Endodermal cell (in vitro differentiated cells): ENCODE measurements at regions not wholly inside any gene's neighbourhood (a gene's known extent, or its start where the extent isn't known, plus 50 kb on each side); places are given as distances from the start of the nearest gene placed in this dataset.
"Not testable (repeated sequence)": the region's sequence is repeated elsewhere in the genome, so short reads cannot be mapped to it uniquely, and the experiment has no call there.

ENCODE experiments used
- DNase-seq: peaks from one replicate; pipeline ENCODE4 v3.0.0-alpha.2; 2017
- H3K27ac ChIP-seq: 2 replicates; pipeline ENCODE4 v1.5.1; 2013; ENCODE audit warnings: mild to moderate bottlenecking, low read depth, low read length, moderate library complexity
- H3K27me3 ChIP-seq: 2 replicates; pipeline ENCODE4 v1.6.1; 2013; ENCODE audit warnings: mild to moderate bottlenecking, low read length, moderate library complexity; ENCODE audit not compliant: insufficient read depth, control insufficient read depth, poor library complexity, severe bottlenecking
- H3K36me3 ChIP-seq: 2 replicates; pipeline ENCODE4 v1.7.0; 2013; ENCODE audit warnings: mild to moderate bottlenecking, low read length, moderate library complexity; ENCODE audit not compliant: control insufficient read depth, insufficient read depth
- H3K4me1 ChIP-seq: one replicate; pipeline ENCODE4 v1.7.0; 2013; ENCODE audit warnings: low read length; ENCODE audit not compliant: control insufficient read depth, insufficient read depth
- H3K4me3 ChIP-seq: 2 replicates; pipeline ENCODE4 v1.5.1; 2013; ENCODE audit warnings: mild to moderate bottlenecking, low read length, moderate library complexity
- H3K9ac ChIP-seq: 2 replicates; pipeline ENCODE4 v1.6.1; 2013; ENCODE audit warnings: mild to moderate bottlenecking, low read length, moderate library complexity; ENCODE audit not compliant: poor library complexity, severe bottlenecking; ENCODE audit errors: extremely low read depth
- H3K9me3 ChIP-seq: 2 replicates; pipeline ENCODE4 v1.6.1; 2013; ENCODE audit warnings: mild to moderate bottlenecking, low read length, moderate library complexity; ENCODE audit not compliant: control insufficient read depth
- H3K27ac Mint-ChIP-seq: 2 replicates; pipeline ENCODE4 v1.8.0; 2020; ENCODE audit warnings: mixed read lengths
- H3K27me3 Mint-ChIP-seq: 2 replicates; pipeline ENCODE4 v1.8.0; 2021; ENCODE audit warnings: mild to moderate bottlenecking, mixed read lengths; ENCODE audit not compliant: insufficient read depth
- H3K36me3 Mint-ChIP-seq: 2 replicates; pipeline ENCODE4 v1.8.0; 2020; ENCODE audit warnings: low read depth, mixed read lengths
- H3K4me1 Mint-ChIP-seq: 2 replicates; pipeline ENCODE4 v1.8.0; 2020; ENCODE audit warnings: mixed read lengths
- H3K4me3 Mint-ChIP-seq: 2 replicates; pipeline ENCODE4 v1.8.0; 2020; ENCODE audit warnings: mild to moderate bottlenecking, moderate library complexity, mixed read lengths
- H3K9me3 Mint-ChIP-seq: 2 replicates; pipeline ENCODE4 v1.8.0; 2020; ENCODE audit warnings: mild to moderate bottlenecking, mixed read lengths
- WGBS, 2 experiments: methylation state at CpG; one replicate each; pipeline versions ENCODE4 v1.1.5 to v1.1.7; 2013; ENCODE audit warnings: missing lambda C conversion rate in 2 of 2, mixed read lengths in 1 of 2; ENCODE audit not compliant: insufficient coverage in 1 of 2, insufficient read length in 1 of 2; 5-methylcytosine and 5-hydroxymethylcytosine counted together

GRCh38 chr10:38271031-38271430 is 176.9 kb downstream of the ZNF37A start:
- H3K27me3 ChIP-seq, H3K4me1 ChIP-seq, H3K4me3 Mint-ChIP-seq, DNase-seq, H3K4me3 ChIP-seq, H3K27ac ChIP-seq, H3K27ac Mint-ChIP-seq, H3K36me3 ChIP-seq, H3K4me1 Mint-ChIP-seq, H3K36me3 Mint-ChIP-seq, H3K27me3 Mint-ChIP-seq, H3K9ac ChIP-seq: not testable (repeated sequence)
- peaks cover 35% of the 10 kb centered on the region for H3K9me3 ChIP-seq
- WGBS, 2 experiments, result 61% methylated on average over 3 of the region's 3 CpGs; no CpG with 5 or more reads in 1 of the 2 experiments
- peaks cover 72% of the 10 kb centered on the region for H3K9me3 Mint-ChIP-seq

- not testable (repeated sequence) for H3K36me3 Mint-ChIP-seq, H3K9me3 ChIP-seq, DNase-seq, H3K4me3 ChIP-seq, H3K4me1 ChIP-seq, H3K36me3 ChIP-seq, H3K27ac Mint-ChIP-seq, H3K27ac ChIP-seq, H3K4me3 Mint-ChIP-seq, H3K9ac ChIP-seq, H3K27me3 Mint-ChIP-seq, H3K27me3 ChIP-seq, H3K4me1 Mint-ChIP-seq
- H3K9me3 Mint-ChIP-seq, result peaks cover 55% of the 10 kb centered on the region
- WGBS, 2 experiments, result 59% methylated on average over 1 of the region's 2 CpGs; no CpG with 5 or more reads in 1 of the 2 experiments
Observed at GRCh38 chr10:38274879-38275278, 180.7 kb downstream of the ZNF37A start.

- H3K36me3 Mint-ChIP-seq, result not testable (repeated sequence)
- H3K9me3 Mint-ChIP-seq, result peaks cover 67% of the 10 kb centered on the region
- 88% methylated on average over 1 of the region's 2 CpGs; no CpG with 5 or more reads in 1 of the 2 experiments for WGBS, 2 experiments
Observed at GRCh38 chr10:38292560-38292959, 198.4 kb downstream of the ZNF37A start.

GRCh38 chr10:38310111-38310510 is 216.0 kb downstream of the ZNF37A start:
- not testable (repeated sequence) for H3K27me3 Mint-ChIP-seq, H3K36me3 Mint-ChIP-seq, H3K9ac ChIP-seq, H3K4me3 Mint-ChIP-seq, H3K36me3 ChIP-seq, H3K27me3 ChIP-seq, H3K4me1 Mint-ChIP-seq, H3K27ac ChIP-seq, H3K4me3 ChIP-seq, H3K27ac Mint-ChIP-seq, H3K4me1 ChIP-seq, DNase-seq
- peaks cover 64% of the 10 kb centered on the region for H3K9me3 Mint-ChIP-seq
- WGBS, 2 experiments, result 40 to 53% methylated on average over 2 of the region's 5 CpGs
- peaks cover 22% of the 10 kb centered on the region for H3K9me3 ChIP-seq

More at GRCh38 chr10:38292560-38292959, 198.4 kb downstream of the ZNF37A start:
- H3K4me1 ChIP-seq, H3K4me1 Mint-ChIP-seq, H3K27ac ChIP-seq, H3K9ac ChIP-seq, H3K27ac Mint-ChIP-seq, H3K4me3 Mint-ChIP-seq, DNase-seq, H3K36me3 ChIP-seq, H3K27me3 ChIP-seq, H3K27me3 Mint-ChIP-seq, H3K4me3 ChIP-seq: not testable (repeated sequence)
- H3K9me3 ChIP-seq, result peaks cover 29% of the 10 kb centered on the region

GRCh38 chr10:38315090-38315805 is 221.1 kb downstream of the ZNF37A start:
- not testable (repeated sequence) for H3K27me3 ChIP-seq, H3K27me3 Mint-ChIP-seq, H3K36me3 Mint-ChIP-seq, H3K27ac ChIP-seq, H3K36me3 ChIP-seq, H3K9ac ChIP-seq, H3K4me3 ChIP-seq, H3K4me3 Mint-ChIP-seq, H3K4me1 ChIP-seq, H3K4me1 Mint-ChIP-seq, DNase-seq, H3K27ac Mint-ChIP-seq
- H3K9me3 ChIP-seq, result peaks cover 44% of the 10 kb centered on the region
- H3K9me3 Mint-ChIP-seq, result peaks cover 76% of the 10 kb centered on the region
- WGBS, 2 experiments, result 0 to 71% methylated on average over 1 to 4 of the region's 4 CpGs

GRCh38 chr10:38321393-38321792 is 227.3 kb downstream of the ZNF37A start:
- H3K4me1 Mint-ChIP-seq, H3K9ac ChIP-seq, H3K36me3 ChIP-seq, H3K4me3 ChIP-seq, H3K27me3 ChIP-seq, H3K27ac ChIP-seq, H3K4me3 Mint-ChIP-seq, H3K27me3 Mint-ChIP-seq, H3K27ac Mint-ChIP-seq, DNase-seq, H3K4me1 ChIP-seq, H3K36me3 Mint-ChIP-seq: not testable (repeated sequence)
- peaks cover 38% of the 10 kb centered on the region for H3K9me3 ChIP-seq
- 83 to 86% methylated on average over 1 to 8 of the region's 8 CpGs for WGBS, 2 experiments
- peaks cover 65% of the 10 kb centered on the region for H3K9me3 Mint-ChIP-seq

- H3K36me3 Mint-ChIP-seq, H3K27me3 Mint-ChIP-seq, DNase-seq, H3K4me1 Mint-ChIP-seq, H3K27ac Mint-ChIP-seq, H3K27ac ChIP-seq, H3K4me3 ChIP-seq, H3K4me1 ChIP-seq, H3K4me3 Mint-ChIP-seq, H3K27me3 ChIP-seq, H3K9ac ChIP-seq, H3K36me3 ChIP-seq: not testable (repeated sequence)
- WGBS, 2 experiments, result 57 to 67% methylated on average over 1 of the region's 2 CpGs
- peaks cover 23% of the 10 kb centered on the region for H3K9me3 ChIP-seq
- peaks cover 58% of the 10 kb centered on the region for H3K9me3 Mint-ChIP-seq
Observed at GRCh38 chr10:38330306-38330705, 236.2 kb downstream of the ZNF37A start.
